WTC11 (cell line): ENCODE measurements at regions not wholly inside any gene's neighbourhood (a gene's known extent, or its start where the extent isn't known, plus 50 kb on each side); places are given as distances from the start of the nearest gene placed in this dataset.

ENCODE experiments used
- ATAC-seq: fragments of 200-7000 bp; cut with Tn5 transposase; 2 replicates; pipeline ENCODE4 v1.10.0; 2021; ENCODE audit warnings: mild to moderate bottlenecking, moderate library complexity
- CTCF ChIA-PET: fragments of 300-600 bp; sonication (Branson Sonifier 250); formaldehyde crosslinking; loops from one replicate; lab custom pipeline; 2021; ENCODE audit warnings: antibody characterized with exemption; lab: Charles Lee
- POLR2A ChIA-PET: fragments of 350-600 bp; sonication (Branson Sonifier 250); formaldehyde crosslinking; loops from one replicate; lab custom pipeline; 2021; ENCODE audit warnings: antibody characterized with exemption; lab: Charles Lee
- DNase-seq: peaks from one replicate; pipeline ENCODE4 v3.0.0; 2021; ENCODE audit warnings: low spot score
- H3K27ac Mint-ChIP-seq: 2 replicates; pipeline ENCODE4 v1.8.0; 2021; ENCODE audit warnings: mixed read lengths
- H3K27me3 Mint-ChIP-seq: 2 replicates; pipeline ENCODE4 v1.8.0; 2021; ENCODE audit warnings: low read depth, mild to moderate bottlenecking, moderate library complexity, mixed read lengths
- H3K36me3 Mint-ChIP-seq: 2 replicates; pipeline ENCODE4 v1.8.0; 2021; ENCODE audit warnings: mixed read lengths
- H3K4me1 Mint-ChIP-seq: 2 replicates; pipeline ENCODE4 v1.8.0; 2022; ENCODE audit warnings: mixed read lengths
- H3K4me3 Mint-ChIP-seq: 2 replicates; pipeline ENCODE4 v1.8.0; 2021; ENCODE audit warnings: mild to moderate bottlenecking, moderate library complexity, mixed read lengths
- H3K9me3 Mint-ChIP-seq: 2 replicates; pipeline ENCODE4 v1.8.0; 2021; ENCODE audit warnings: mixed read lengths
- ATF1 ChIP-seq: sonication (generic); formaldehyde crosslinking; IDR thresholded peaks from 2 replicates; pipeline ENCODE4 v1.8.1; 2023; ENCODE audit warnings: mild to moderate bottlenecking, moderate library complexity, missing genetic modification reagents
- CBFB ChIP-seq: sonication (generic); formaldehyde crosslinking; IDR thresholded peaks from 2 replicates; pipeline ENCODE4 v1.8.1; 2022; ENCODE audit warnings: mild to moderate bottlenecking, low read depth, missing genetic modification reagents
- CDX4 ChIP-seq: fragments of 250-450 bp; sonication (Bioruptor Pico); IDR thresholded peaks from 2 replicates; pipeline ENCODE4 v1.9.0; 2021; ENCODE audit warnings: moderate library complexity, mild to moderate bottlenecking, inconsistent platforms, borderline replicate concordance
- E2F4 ChIP-seq: sonication (generic); formaldehyde crosslinking; IDR thresholded peaks from 2 replicates; pipeline ENCODE4 v1.8.1; 2022; ENCODE audit warnings: low read depth, mild to moderate bottlenecking, moderate library complexity, missing genetic modification reagents, borderline replicate concordance
- EMX1 ChIP-seq: fragments of 250-450 bp; sonication (Bioruptor Pico); IDR thresholded peaks from 2 replicates; pipeline ENCODE4 v1.8.0; 2021; ENCODE audit warnings: mild to moderate bottlenecking
- ESRRA ChIP-seq: sonication (generic); formaldehyde crosslinking; IDR thresholded peaks from 2 replicates; pipeline ENCODE4 v1.8.1; 2022; ENCODE audit warnings: mild to moderate bottlenecking, missing genetic modification reagents, borderline replicate concordance
- GRHL2 ChIP-seq: fragments of 250-450 bp; sonication (Bioruptor Pico); IDR thresholded peaks from 2 replicates; pipeline ENCODE4 v1.8.0; 2022; ENCODE audit warnings: mild to moderate bottlenecking, moderate library complexity; ENCODE audit not compliant: insufficient replicate concordance, severe bottlenecking
- HMGXB4 ChIP-seq: sonication (generic); formaldehyde crosslinking; IDR thresholded peaks from 2 replicates; pipeline ENCODE4 v1.8.1; 2023; ENCODE audit warnings: mild to moderate bottlenecking, moderate library complexity, missing genetic modification reagents
- MLX ChIP-seq: sonication (generic); formaldehyde crosslinking; IDR thresholded peaks from 2 replicates; pipeline ENCODE4 v1.8.1; 2023; ENCODE audit warnings: mild to moderate bottlenecking, missing genetic modification reagents, moderate library complexity
- NFYB ChIP-seq: sonication (generic); formaldehyde crosslinking; conservative IDR thresholded peaks from 2 replicates; pipeline ENCODE4 v1.8.0; 2022; ENCODE audit warnings: low read depth, missing genetic modification reagents
- NR1H2 ChIP-seq: sonication (generic); formaldehyde crosslinking; IDR thresholded peaks from 2 replicates; pipeline ENCODE4 v1.9.0; 2021; ENCODE audit warnings: mild to moderate bottlenecking, moderate library complexity, missing genetic modification reagents
- NR3C1 ChIP-seq: sonication (generic); formaldehyde crosslinking; conservative IDR thresholded peaks from 2 replicates; pipeline ENCODE4 v1.8.1; 2023; ENCODE audit warnings: low read depth, mild to moderate bottlenecking, missing genetic modification reagents
- SMAD3 ChIP-seq: sonication (generic); formaldehyde crosslinking; IDR thresholded peaks from 2 replicates; pipeline ENCODE4 v1.8.0; 2022; ENCODE audit warnings: missing genetic modification reagents, mild to moderate bottlenecking, borderline replicate concordance
- TEAD1 ChIP-seq: sonication (generic); formaldehyde crosslinking; IDR thresholded peaks from 2 replicates; pipeline ENCODE4 v1.8.0; 2022; ENCODE audit warnings: mild to moderate bottlenecking, missing genetic modification reagents
- USF1 ChIP-seq: sonication (generic); formaldehyde crosslinking; IDR thresholded peaks from 2 replicates; pipeline ENCODE4 v1.8.0; 2022; ENCODE audit warnings: mild to moderate bottlenecking, missing genetic modification reagents
- ZMAT4 ChIP-seq: fragments of 250-450 bp; sonication (Bioruptor Pico); IDR thresholded peaks from 2 replicates; pipeline ENCODE4 v1.9.0; 2021; ENCODE audit warnings: mild to moderate bottlenecking
- ZNF232 ChIP-seq: sonication (generic); formaldehyde crosslinking; IDR thresholded peaks from 2 replicates; pipeline ENCODE4 v1.8.0; 2022; ENCODE audit warnings: mild to moderate bottlenecking, missing genetic modification reagents
- ZNF281 ChIP-seq: sonication (generic); formaldehyde crosslinking; IDR thresholded peaks from 2 replicates; pipeline ENCODE4 v1.8.0; 2023; ENCODE audit warnings: mild to moderate bottlenecking, missing genetic modification reagents
- ZNF317 ChIP-seq: sonication (generic); formaldehyde crosslinking; IDR thresholded peaks from 2 replicates; pipeline ENCODE4 v1.8.1; 2023; ENCODE audit warnings: low read depth, mild to moderate bottlenecking, moderate library complexity, missing genetic modification reagents, borderline replicate concordance

- POLR2A ChIA-PET = no interaction called here
- H3K27ac Mint-ChIP-seq = no peak overlapping the region
- no peak for DNase-seq
- H3K36me3 Mint-ChIP-seq = no peaks in the 10 kb centered on the region
- CTCF ChIA-PET = no interaction called here
- H3K9me3 Mint-ChIP-seq = no peaks in the 10 kb centered on the region
- no peak for TF ChIP-seq ZNF232 (CRISPR knock-in tag)
- TF ChIP-seq MLX = no peak
- TF ChIP-seq TEAD1 (CRISPR knock-in tag) = no peak
- TF ChIP-seq ESRRA (CRISPR knock-in tag) = no peak
- TF ChIP-seq ZMAT4 = no peak
- TF ChIP-seq NR3C1 (CRISPR knock-in tag) = no peak
- no peak for TF ChIP-seq NR1H2 (CRISPR knock-in tag)
- no peak for TF ChIP-seq USF1
- no peak for TF ChIP-seq ZNF281 (CRISPR knock-in tag)
- TF ChIP-seq SMAD3 = no peak
- no peak for TF ChIP-seq ZNF317 (CRISPR knock-in tag)
- no peak for TF ChIP-seq CBFB
- no peak for TF ChIP-seq E2F4 (CRISPR knock-in tag)
- TF ChIP-seq CDX4 (CRISPR knock-in tag) = no peak
- no peak for TF ChIP-seq EMX1 (CRISPR knock-in tag)
- TF ChIP-seq ATF1 (CRISPR knock-in tag) = no peak
- TF ChIP-seq HMGXB4 (CRISPR knock-in tag) = no peak
- TF ChIP-seq GRHL2 (CRISPR knock-in tag) = no peak
- TF ChIP-seq NFYB (CRISPR knock-in tag) = no peak
- peaks cover 23% of the 10 kb centered on the region for H3K4me1 Mint-ChIP-seq
- H3K27me3 Mint-ChIP-seq = no peaks in the 10 kb centered on the region
- no peak for ATAC-seq
- no peak overlapping the region for H3K4me3 Mint-ChIP-seq
These were observed 173.7 kb upstream of the DOK6 start for GRCh38 chr18:69226971-69227370.
